Transverse colon (tissue), 4 donors: ENCODE measurements at regions not wholly inside any gene's neighbourhood (a gene's known extent, or its start where the extent isn't known, plus 50 kb on each side); places are given as distances from the start of the nearest gene placed in this dataset.

ENCODE experiments used
- CTCF ChIP-seq, 5 experiments: fragments of 200-600 bp in 3 of 5; fragments of 450-650 bp in 2 of 5; sonication (generic) in 3 of 5; IDR thresholded peaks; 1 replicate in 2 of 5; 2 replicates in 3 of 5; pipeline ENCODE4 v1.5.1; 2016 to 2017; ENCODE audit warnings: antibody characterized with exemption in 5 of 5, inconsistent platforms in 3 of 5, mild to moderate bottlenecking in 2 of 5, moderate library complexity in 1 of 5
- EP300 ChIP-seq: sonication (generic); formaldehyde crosslinking; IDR thresholded peaks from one replicate; pipeline ENCODE4 v1.6.1; 2017; ENCODE audit warnings: antibody characterized with exemption, low read depth
- POLR2AphosphoS5 ChIP-seq, 3 donors: sonication (generic); formaldehyde crosslinking; IDR thresholded peaks; one replicate each; pipeline ENCODE4 v1.6.1; 2016; ENCODE audit warnings: antibody characterized with exemption in 3 of 3

- TF ChIP-seq CTCF (IDR thresholded peaks at IDR 0.05) (no peak), POLR2AphosphoS5 (IDR thresholded peaks at IDR 0.05) (no peak), EP300 (no peak)
These were observed 263.6 kb upstream of the EMCN start for GRCh38 chr4:100781435-100781834.
